ENCODE measurements at regions not wholly inside any gene's neighbourhood (a gene's known extent, or its start where the extent isn't known, plus 50 kb on each side); places are given as distances from the start of the nearest gene placed in this dataset.

- TF ChIP-seq POLR2AphosphoS5 (IDR thresholded peaks at IDR 0.05; ENCODE audit: insufficient read depth, low read depth, low read length) (no peak), CTCF (IDR thresholded peaks at IDR 0.05; ENCODE audit: extremely low read depth in 1 of 2, insufficient read depth in 1 of 2, low read depth in 1 of 2, low read length in 2 of 2) (no peak), POLR2A (IDR thresholded peaks at IDR 0.05; ENCODE audit: low read depth, low read length) (no peak)
These were observed 125.2 kb upstream of the PBX1 start for GRCh38 chr1:164433818-164434170.
